Esophagus (tissue), 2 donors: ENCODE measurements at regions not wholly inside any gene's neighbourhood (a gene's known extent, or its start where the extent isn't known, plus 50 kb on each side); places are given as distances from the start of the nearest gene placed in this dataset.

Source experiments
- H3K27ac ChIP-seq, 2 donors: one replicate each; pipeline ENCODE4 v1.5.1; 2013; ENCODE audit warnings: low read depth in 2 of 2, mild to moderate bottlenecking in 2 of 2, inconsistent platforms in 1 of 2, low read length in 1 of 2, moderate library complexity in 1 of 2
- H3K27me3 ChIP-seq, 2 donors: one replicate each; pipeline ENCODE4 v1.6.1; 2013; ENCODE audit warnings: low read length in 2 of 2, control low read depth in 1 of 2, mild to moderate bottlenecking in 1 of 2; ENCODE audit not compliant: insufficient read depth in 2 of 2, control insufficient read depth in 1 of 2
- H3K36me3 ChIP-seq, 2 donors: one replicate each; pipeline ENCODE4 v1.6.1; 2013; ENCODE audit warnings: low read length in 1 of 2; ENCODE audit not compliant: control insufficient read depth in 2 of 2, insufficient read depth in 2 of 2
- H3K4me1 ChIP-seq, 2 donors: one replicate each; pipeline ENCODE4 v1.6.1; 2013; ENCODE audit warnings: low read length in 1 of 2; ENCODE audit not compliant: control insufficient read depth in 2 of 2, insufficient read depth in 2 of 2
- H3K4me3 ChIP-seq, 2 donors: one replicate each; pipeline ENCODE4 v1.5.1; 2013; ENCODE audit warnings: low read length in 2 of 2, mild to moderate bottlenecking in 2 of 2, low read depth in 1 of 2, moderate library complexity in 1 of 2
- H3K9me3 ChIP-seq, 2 donors: one replicate each; pipeline ENCODE4 v1.6.1; 2013; ENCODE audit warnings: mild to moderate bottlenecking in 2 of 2, low read depth in 1 of 2, low read length in 1 of 2, moderate library complexity in 1 of 2; ENCODE audit not compliant: control insufficient read depth in 2 of 2, insufficient read depth in 1 of 2
- WGBS, 2 donors: extraction: QIAGEN DNeasy Blood & Tissue Kit; methylation state at CpG; one replicate each; pipeline ENCODE4 v1.1.7; 2013; 5-methylcytosine and 5-hydroxymethylcytosine counted together
- donor health status: healthy with polysubstance abuse.
- donor health status: Bipolar disorder and iron deficiency.

DNA sequence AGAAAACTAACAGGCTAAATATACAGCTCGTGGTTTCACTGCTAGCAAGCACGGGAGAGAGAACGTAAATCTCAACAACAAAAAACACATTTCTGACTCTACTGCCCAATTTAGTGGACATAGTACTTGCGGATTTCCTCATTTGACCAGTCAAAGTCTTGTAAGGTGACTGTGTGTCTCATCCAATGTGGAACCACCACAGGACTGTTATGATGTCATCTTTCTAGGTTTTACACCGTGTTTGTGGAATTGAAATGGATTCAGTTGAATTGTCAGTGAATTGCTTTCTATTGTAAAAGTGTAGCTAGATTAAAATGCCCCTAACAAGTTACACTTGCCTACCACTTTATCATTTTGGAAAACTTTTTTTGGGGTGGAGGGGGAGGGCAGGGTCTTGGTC is 1010.8 kb downstream of the NLGN4Y start:
- no peaks in the 10 kb centered on the region for H3K27me3 ChIP-seq
- no peaks in the 10 kb centered on the region for H3K9me3 ChIP-seq
- H3K27ac ChIP-seq, result no peak overlapping the region
- H3K4me1 ChIP-seq, result no peaks in the 10 kb centered on the region
- no peaks in the 10 kb centered on the region for H3K36me3 ChIP-seq
- WGBS, 2 donors, result 79 to 82% methylated on average over 4 to 5 of the region's 5 CpGs
- no peak overlapping the region for H3K4me3 ChIP-seq

GRCh38 chrY:15535784-15536511 is 1011.6 kb downstream of the NLGN4Y start:
- H3K4me1 ChIP-seq, result no peaks in the 10 kb centered on the region
- H3K27ac ChIP-seq, result no peak overlapping the region
- WGBS, 2 donors, result 46 to 62% methylated on average over 2 to 4 of the region's 4 CpGs
- no peak overlapping the region for H3K4me3 ChIP-seq
- no peaks in the 10 kb centered on the region for H3K9me3 ChIP-seq
- no peaks in the 10 kb centered on the region for H3K27me3 ChIP-seq
- H3K36me3 ChIP-seq, result no peaks in the 10 kb centered on the region

- Histone ChIP-seq H3K4me1 (no peaks in the 10 kb centered on the region), H3K9me3 (no peaks in the 10 kb centered on the region), H3K4me3 (no peak overlapping the region), H3K27ac (no peak overlapping the region), H3K27me3 (no peaks in the 10 kb centered on the region), H3K36me3 (no peaks in the 10 kb centered on the region)
Observed at GRCh38 chrY:15540516-15540915, 1016.2 kb downstream of the NLGN4Y start.

DNA sequence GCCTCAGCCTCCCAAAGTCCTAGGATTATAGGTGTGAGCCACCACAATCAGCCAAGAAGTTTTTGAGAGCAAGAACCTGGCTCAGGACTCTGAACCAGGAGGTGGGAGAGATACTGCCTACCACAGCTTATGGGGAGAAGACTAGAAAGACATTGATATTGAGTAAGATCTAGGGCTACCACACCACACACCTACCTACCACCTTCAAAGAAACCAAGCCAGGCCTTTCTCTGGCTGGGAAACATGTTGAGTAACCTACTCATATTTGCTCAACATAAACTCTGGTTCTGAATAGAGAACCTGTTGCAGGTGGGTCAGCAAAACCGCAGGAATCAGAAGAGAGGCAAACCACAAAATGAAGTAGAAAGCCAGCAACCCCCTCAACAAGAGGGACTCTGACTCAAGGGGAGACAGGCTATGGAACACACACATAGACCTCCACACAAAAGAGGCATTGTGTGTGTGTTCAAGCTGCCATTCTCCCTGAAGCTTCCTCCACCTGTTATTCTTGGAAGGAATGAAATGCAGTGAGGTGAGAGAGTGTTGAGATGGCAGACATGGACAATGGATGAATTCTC is 1021.9 kb downstream of the NLGN4Y start:
- WGBS, 2 donors, result 93% methylated on average over 1 of the region's 1 CpG; no CpG with 5 or more reads in 1 of the 2 donors
- Histone ChIP-seq H3K9me3 (no peaks in the 10 kb centered on the region), H3K27ac (no peak overlapping the region)

DNA sequence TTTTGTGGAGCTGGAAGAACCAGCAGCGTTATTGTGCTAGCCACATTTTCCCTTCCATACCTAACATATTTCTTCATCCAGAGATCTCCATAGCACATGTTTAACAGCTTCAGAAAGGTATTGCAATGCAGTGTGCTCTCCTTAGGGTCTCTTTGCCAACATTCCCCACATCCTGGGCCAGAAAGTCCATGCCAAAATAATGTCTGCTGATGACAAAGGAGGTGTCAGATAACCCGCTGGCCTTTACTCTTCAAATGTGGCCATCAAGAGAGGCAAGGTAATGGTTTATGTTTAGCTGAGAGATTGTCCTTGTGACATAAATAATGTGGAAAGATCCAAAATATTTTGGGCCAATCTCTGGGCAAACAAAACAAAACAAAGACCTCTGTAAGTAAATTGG is 1027.7 kb downstream of the NLGN4Y start:
- Histone ChIP-seq H3K9me3 (no peaks in the 10 kb centered on the region), H3K36me3 (no peaks in the 10 kb centered on the region), H3K27ac (no peak overlapping the region), H3K4me1 (no peaks in the 10 kb centered on the region), H3K27me3 (no peaks in the 10 kb centered on the region), H3K4me3 (no peak overlapping the region)
- WGBS, 2 donors, result 49 to 90% methylated on average over 2 of the region's 2 CpGs

More for the DNA sequence above, 1021.9 kb downstream of the NLGN4Y start:
- H3K36me3 ChIP-seq, result no peaks in the 10 kb centered on the region
- H3K4me1 ChIP-seq, result no peaks in the 10 kb centered on the region
- no peak overlapping the region for H3K4me3 ChIP-seq
- no peaks in the 10 kb centered on the region for H3K27me3 ChIP-seq

- Histone ChIP-seq H3K27ac (no peak overlapping the region), H3K36me3 (no peaks in the 10 kb centered on the region), H3K9me3 (no peaks in the 10 kb centered on the region), H3K4me3 (no peak overlapping the region), H3K4me1 (no peaks in the 10 kb centered on the region), H3K27me3 (no peaks in the 10 kb centered on the region)
- WGBS, 2 donors, result 45 to 88% methylated on average over 1 of the region's 1 CpG
Observed at GRCh38 chrY:15554991-15555390, 1030.7 kb downstream of the NLGN4Y start.

DNA sequence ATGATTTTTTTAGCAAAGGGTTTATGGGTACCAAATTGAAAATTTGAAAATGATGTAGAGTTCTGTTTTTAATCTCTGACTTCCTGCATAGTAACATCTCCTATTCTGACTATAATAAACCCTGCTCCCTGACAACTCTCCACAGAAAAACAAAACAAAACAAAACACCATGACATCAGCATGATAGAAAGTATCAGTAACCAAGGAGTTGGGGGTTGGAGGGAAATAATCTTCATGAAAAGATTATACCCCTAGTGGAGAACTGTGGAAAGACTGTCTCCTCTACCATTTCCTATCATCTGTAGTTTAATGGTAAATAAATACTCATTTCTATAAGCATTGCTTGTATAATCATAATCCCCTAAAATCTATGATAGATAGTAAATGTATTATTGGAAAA is 1034.8 kb downstream of the NLGN4Y start:
- H3K4me1 ChIP-seq, result no peaks in the 10 kb centered on the region
- no peaks in the 10 kb centered on the region for H3K36me3 ChIP-seq
- no peak overlapping the region for H3K27ac ChIP-seq
- H3K27me3 ChIP-seq, result no peaks in the 10 kb centered on the region
- H3K9me3 ChIP-seq, result no peaks in the 10 kb centered on the region
- no peak overlapping the region for H3K4me3 ChIP-seq

DNA sequence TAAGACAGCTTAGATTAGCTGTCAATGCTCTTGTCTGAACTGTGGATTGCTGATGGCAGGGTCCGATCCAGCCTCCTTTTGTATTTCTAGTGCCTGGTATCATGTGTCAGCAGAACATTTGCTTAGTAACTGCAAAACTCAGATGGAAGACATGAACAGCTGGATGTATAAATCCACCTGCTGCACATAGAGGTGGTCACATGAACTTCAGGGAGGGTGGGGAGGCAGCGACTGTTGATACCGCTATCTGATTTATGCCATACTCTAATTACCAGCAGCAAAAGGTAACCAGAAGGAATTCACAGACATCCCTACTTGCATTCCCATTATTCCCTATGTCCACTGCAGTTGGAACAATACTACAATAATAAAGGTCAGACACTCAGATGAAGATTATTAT is 1036.5 kb downstream of the NLGN4Y start:
- Histone ChIP-seq H3K36me3 (no peaks in the 10 kb centered on the region), H3K27me3 (no peaks in the 10 kb centered on the region), H3K27ac (no peak overlapping the region), H3K4me1 (no peaks in the 10 kb centered on the region), H3K4me3 (no peak overlapping the region), H3K9me3 (no peaks in the 10 kb centered on the region)
- WGBS, 2 donors, result 80 to 89% methylated on average over 1 to 3 of the region's 3 CpGs

GRCh38 chrY:15561501-15562289 is 1037.4 kb downstream of the NLGN4Y start:
- no peak overlapping the region for H3K4me3 ChIP-seq
- H3K27me3 ChIP-seq, result no peaks in the 10 kb centered on the region
- H3K27ac ChIP-seq, result no peak overlapping the region
- no peaks in the 10 kb centered on the region for H3K4me1 ChIP-seq
- no peaks in the 10 kb centered on the region for H3K36me3 ChIP-seq
- H3K9me3 ChIP-seq, result no peaks in the 10 kb centered on the region
- 25 to 49% methylated on average over 2 to 5 of the region's 5 CpGs for WGBS, 2 donors
